ENCODE measurements at regions not wholly inside any gene's neighbourhood (a gene's known extent, or its start where the extent isn't known, plus 50 kb on each side); places are given as distances from the start of the nearest gene placed in this dataset.

DNA sequence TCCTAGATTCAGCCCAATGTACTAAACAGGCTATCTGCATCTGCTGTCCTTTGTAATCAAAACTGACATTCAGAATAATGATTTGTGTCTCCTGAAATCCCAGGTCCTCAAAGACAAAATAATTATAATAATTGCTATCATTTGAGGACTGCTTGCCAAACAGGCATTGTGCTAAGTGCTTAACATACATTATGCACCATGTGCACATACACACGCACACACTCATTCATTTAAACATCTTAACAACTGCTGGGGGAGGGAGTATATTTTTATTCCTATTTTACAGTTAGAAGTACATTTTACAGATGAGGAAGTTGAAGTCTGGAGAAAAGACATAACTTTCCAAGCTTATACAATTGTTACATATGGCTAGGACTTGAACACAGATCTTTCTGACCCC is 308.0 kb upstream of the ZC3H12C start:
- no peak overlapping the region for H3K4me3 ChIP-seq (ENCODE audit: low read depth, low read length)
- TF ChIP-seq, protein P1, sequence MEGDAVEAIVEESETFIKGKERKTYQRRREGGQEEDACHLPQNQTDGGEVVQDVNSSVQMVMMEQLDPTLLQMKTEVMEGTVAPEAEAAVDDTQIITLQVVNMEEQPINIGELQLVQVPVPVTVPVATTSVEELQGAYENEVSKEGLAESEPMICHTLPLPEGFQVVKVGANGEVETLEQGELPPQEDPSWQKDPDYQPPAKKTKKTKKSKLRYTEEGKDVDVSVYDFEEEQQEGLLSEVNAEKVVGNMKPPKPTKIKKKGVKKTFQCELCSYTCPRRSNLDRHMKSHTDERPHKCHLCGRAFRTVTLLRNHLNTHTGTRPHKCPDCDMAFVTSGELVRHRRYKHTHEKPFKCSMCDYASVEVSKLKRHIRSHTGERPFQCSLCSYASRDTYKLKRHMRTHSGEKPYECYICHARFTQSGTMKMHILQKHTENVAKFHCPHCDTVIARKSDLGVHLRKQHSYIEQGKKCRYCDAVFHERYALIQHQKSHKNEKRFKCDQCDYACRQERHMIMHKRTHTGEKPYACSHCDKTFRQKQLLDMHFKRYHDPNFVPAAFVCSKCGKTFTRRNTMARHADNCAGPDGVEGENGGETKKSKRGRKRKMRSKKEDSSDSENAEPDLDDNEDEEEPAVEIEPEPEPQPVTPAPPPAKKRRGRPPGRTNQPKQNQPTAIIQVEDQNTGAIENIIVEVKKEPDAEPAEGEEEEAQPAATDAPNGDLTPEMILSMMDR (IDR thresholded peaks at IDR 0.05; ENCODE audit: insufficient read depth, low read depth, low read length, missing control alignments) = no peak
- DNase-seq (ENCODE audit: low read depth) = no peak

- DNase-seq (ENCODE audit: low read depth) = peak; percentile 38
- H3K4me3 ChIP-seq (ENCODE audit: low read depth, low read length) = no peak overlapping the region
- TF ChIP-seq, protein P1 (IDR thresholded peaks at IDR 0.05; ENCODE audit: insufficient read depth, low read depth, low read length, missing control alignments) = no peak
These were observed 307.5 kb upstream of the ZC3H12C start for GRCh38 chr11:109785714-109786113.

DNA sequence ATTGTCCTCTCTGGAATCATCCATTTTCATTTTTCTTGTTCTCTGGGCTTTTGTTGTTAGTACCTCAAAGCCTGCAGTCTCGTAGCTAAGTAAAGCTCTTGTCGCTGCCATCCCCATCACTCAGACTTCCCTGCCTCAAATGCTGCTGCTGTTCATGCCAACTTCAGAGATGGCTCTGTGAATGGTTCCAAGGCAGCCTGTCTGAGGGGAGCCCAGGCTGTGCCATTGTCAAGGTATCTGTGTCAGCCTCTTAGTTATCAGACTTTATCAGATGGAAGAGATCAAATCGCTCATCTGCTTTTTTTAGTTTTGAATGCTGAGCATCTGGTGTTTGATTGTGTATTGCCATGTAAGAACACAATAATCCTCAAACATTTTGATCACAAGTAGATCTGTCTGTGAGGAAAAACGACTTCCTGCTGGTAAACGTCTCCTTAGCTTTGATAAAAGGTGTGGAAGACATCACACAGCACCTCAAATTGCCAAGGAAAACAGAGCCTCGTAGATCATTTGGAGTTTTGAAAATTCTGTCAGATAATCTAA is 304.2 kb upstream of the ZC3H12C start:
- no peak for DNase-seq (ENCODE audit: low read depth)
- no peak overlapping the region for H3K4me3 ChIP-seq (ENCODE audit: low read depth, low read length)
- TF ChIP-seq, protein P1 (IDR thresholded peaks at IDR 0.05; ENCODE audit: insufficient read depth, low read depth, low read length, missing control alignments) = no peak

- no peak for DNase-seq (ENCODE audit: low read depth)
These were observed 303.3 kb upstream of the ZC3H12C start for GRCh38 chr11:109789901-109790300.

DNA sequence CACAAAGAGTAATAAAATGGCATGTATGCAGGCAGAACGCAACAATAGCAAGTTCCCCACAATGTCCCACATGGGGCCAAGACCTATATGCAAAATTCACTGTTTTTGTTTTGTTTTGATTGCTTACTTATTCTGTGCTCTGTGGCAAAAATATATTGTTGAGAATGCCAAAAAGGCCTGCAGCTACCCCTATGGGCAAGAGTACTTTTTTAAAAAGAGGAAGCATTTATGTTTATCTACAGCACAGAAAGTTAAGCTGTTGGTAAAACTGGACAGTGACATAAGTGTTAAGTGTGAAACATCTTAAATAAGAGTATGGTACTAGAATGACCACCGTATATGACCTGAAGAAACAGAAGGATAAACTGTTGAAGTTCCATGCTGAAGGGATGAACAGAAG is 301.9 kb upstream of the ZC3H12C start:
- TF ChIP-seq, protein P1 (IDR thresholded peaks at IDR 0.05; ENCODE audit: insufficient read depth, low read depth, low read length, missing control alignments) = no peak
- H3K4me3 ChIP-seq (ENCODE audit: low read depth, low read length) = no peak overlapping the region
- no peak for DNase-seq (ENCODE audit: low read depth)

More at GRCh38 chr11:109789901-109790300, 303.3 kb upstream of the ZC3H12C start:
- TF ChIP-seq, protein P1 (IDR thresholded peaks at IDR 0.05; ENCODE audit: insufficient read depth, low read depth, low read length, missing control alignments) = no peak
- H3K4me3 ChIP-seq (ENCODE audit: low read depth, low read length) = no peak overlapping the region

DNA sequence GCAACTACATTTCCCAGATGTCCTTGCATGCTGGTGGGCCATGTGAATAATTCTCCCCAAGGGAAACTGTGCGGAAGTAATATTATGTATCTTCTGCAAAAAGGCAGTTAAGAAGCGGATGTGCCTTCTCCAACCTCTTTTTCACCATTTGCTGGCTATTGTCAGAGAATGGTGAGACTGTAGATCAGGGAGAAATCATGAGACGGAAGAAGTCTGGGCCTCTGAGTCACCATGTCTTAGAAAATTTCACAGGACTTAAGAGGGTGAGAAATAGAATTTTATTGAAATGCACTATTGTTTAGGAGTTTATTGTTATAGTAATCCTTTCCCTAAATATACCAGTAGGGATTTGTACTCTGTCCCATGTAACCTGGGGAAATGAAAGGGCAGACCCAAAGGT is 298.7 kb upstream of the ZC3H12C start:
- H3K4me3 ChIP-seq (ENCODE audit: low read depth, low read length) = no peak overlapping the region
- no peak for DNase-seq (ENCODE audit: low read depth)
- TF ChIP-seq, protein P1 (IDR thresholded peaks at IDR 0.05; ENCODE audit: insufficient read depth, low read depth, low read length, missing control alignments) = no peak

DNA sequence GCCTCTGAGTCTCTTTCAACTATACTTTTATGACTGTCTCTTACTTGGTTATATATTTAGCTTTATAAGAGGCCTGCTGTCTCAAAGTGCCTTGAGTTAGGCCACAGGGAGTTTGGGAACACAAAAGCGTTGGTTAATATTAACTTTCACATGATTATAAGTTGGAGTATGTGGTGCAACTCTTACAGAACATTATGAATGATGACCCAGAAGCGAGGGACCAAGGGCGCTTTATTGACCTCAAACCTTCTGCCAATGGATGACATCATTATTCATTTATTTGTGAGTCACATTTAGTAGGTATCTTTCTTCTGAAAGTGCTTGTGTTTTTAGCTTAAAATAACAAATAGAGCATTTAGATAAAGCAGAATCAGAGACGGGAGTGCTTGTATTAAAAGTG is 298.0 kb upstream of the ZC3H12C start:
- no peak overlapping the region for H3K4me3 ChIP-seq (ENCODE audit: low read depth, low read length)
- DNase-seq (ENCODE audit: low read depth) = no peak
- TF ChIP-seq, protein P1 (IDR thresholded peaks at IDR 0.05; ENCODE audit: insufficient read depth, low read depth, low read length, missing control alignments) = no peak

All from GM12865 (cell line).